Transverse colon (tissue), 3 donors: ENCODE measurements at regions not wholly inside any gene's neighbourhood (a gene's known extent, or its start where the extent isn't known, plus 50 kb on each side); places are given as distances from the start of the nearest gene placed in this dataset.

ENCODE experiments used
- POLR2A ChIP-seq: fragments of 450-650 bp; IDR thresholded peaks from one replicate; pipeline ENCODE4 v1.6.1; 2016; ENCODE audit warnings: antibody characterized with exemption, mild to moderate bottlenecking, moderate library complexity
- TF ChIP-seq, protein P1 (sequence below), 5 experiments: fragments of 200-600 bp in 3 of 5; fragments of 450-650 bp in 2 of 5; sonication (generic) in 3 of 5; IDR thresholded peaks; 1 replicate in 2 of 5; 2 replicates in 3 of 5; pipeline ENCODE4 v1.5.1; 2016 to 2017; ENCODE audit warnings: antibody characterized with exemption in 5 of 5, inconsistent platforms in 3 of 5, mild to moderate bottlenecking in 2 of 5, moderate library complexity in 1 of 5

DNA sequence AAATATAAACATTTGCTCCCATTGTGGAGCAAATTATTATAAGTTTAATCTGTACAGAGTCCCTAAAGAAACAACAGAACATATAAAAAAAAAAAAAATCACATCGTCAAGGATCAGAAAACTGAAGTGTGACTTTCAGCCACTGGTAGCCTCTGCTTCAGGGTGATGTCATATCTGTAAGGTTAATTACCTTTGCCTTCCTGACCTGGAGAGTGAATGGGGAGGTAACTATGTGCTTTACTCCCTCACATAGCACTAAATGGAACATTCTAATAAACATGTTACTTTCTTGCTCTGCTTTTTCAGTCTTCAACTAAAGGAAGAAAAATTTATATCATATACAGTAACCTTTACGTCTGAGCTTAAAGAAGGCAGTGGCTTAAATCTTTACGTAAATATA, 70.3 kb upstream of the TRPM3 start:
- TF ChIP-seq POLR2A, result no peak
- TF ChIP-seq, protein P1, sequence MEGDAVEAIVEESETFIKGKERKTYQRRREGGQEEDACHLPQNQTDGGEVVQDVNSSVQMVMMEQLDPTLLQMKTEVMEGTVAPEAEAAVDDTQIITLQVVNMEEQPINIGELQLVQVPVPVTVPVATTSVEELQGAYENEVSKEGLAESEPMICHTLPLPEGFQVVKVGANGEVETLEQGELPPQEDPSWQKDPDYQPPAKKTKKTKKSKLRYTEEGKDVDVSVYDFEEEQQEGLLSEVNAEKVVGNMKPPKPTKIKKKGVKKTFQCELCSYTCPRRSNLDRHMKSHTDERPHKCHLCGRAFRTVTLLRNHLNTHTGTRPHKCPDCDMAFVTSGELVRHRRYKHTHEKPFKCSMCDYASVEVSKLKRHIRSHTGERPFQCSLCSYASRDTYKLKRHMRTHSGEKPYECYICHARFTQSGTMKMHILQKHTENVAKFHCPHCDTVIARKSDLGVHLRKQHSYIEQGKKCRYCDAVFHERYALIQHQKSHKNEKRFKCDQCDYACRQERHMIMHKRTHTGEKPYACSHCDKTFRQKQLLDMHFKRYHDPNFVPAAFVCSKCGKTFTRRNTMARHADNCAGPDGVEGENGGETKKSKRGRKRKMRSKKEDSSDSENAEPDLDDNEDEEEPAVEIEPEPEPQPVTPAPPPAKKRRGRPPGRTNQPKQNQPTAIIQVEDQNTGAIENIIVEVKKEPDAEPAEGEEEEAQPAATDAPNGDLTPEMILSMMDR (IDR thresholded peaks at IDR 0.05), result no peak
